HEK293 (cell line): ENCODE measurements at regions not wholly inside any gene's neighbourhood (a gene's known extent, or its start where the extent isn't known, plus 50 kb on each side); places are given as distances from the start of the nearest gene placed in this dataset.

Source experiments
- CTCF ChIA-PET: fragments of 350-600 bp; formaldehyde crosslinking; extraction: SDS; loops from one replicate; lab custom pipeline; 2021; ENCODE audit warnings: antibody characterized with exemption; lab: Yijun Ruan, JAX
- POLR2A ChIA-PET: fragments of 300-600 bp; formaldehyde crosslinking; extraction: SDS; loops from one replicate; lab custom pipeline; 2020; ENCODE audit warnings: antibody characterized with exemption, inconsistent platforms; lab: Yijun Ruan, JAX
- H3K27ac ChIP-seq: fragments of 200-500 bp; sonication (Bioruptor generic); 2 replicates; pipeline ENCODE4 v1.5.1; 2014; ENCODE audit warnings: low read depth, low read length, control low read depth, inconsistent platforms; ENCODE audit errors: extremely low read depth
- H3K36me3 ChIP-seq, 2 experiments: fragments of 200-500 bp in 1 of 2; sonication (Bioruptor generic) in 1 of 2; 1 replicate in 1 of 2; 2 replicates in 1 of 2; pipeline ENCODE4 v1.5.1; 2014 to 2017; ENCODE audit warnings: inconsistent platforms in 2 of 2, low read length in 2 of 2; ENCODE audit not compliant: control insufficient read depth in 2 of 2, insufficient read depth in 1 of 2
- H3K4me1 ChIP-seq: fragments of 200-500 bp; sonication (Bioruptor generic); 2 replicates; pipeline ENCODE4 v1.5.1; 2014; ENCODE audit warnings: mild to moderate bottlenecking, low read length, inconsistent platforms; ENCODE audit not compliant: control insufficient read depth, insufficient read depth
- H3K4me3 ChIP-seq: 2 replicates; pipeline ENCODE4 v1.5.1; 2011; ENCODE audit warnings: low read depth, mild to moderate bottlenecking, control low read depth, low read length, moderate library complexity
- H3K9me3 ChIP-seq: fragments of 200-500 bp; sonication (Bioruptor generic); 2 replicates; pipeline ENCODE4 v1.5.1; 2014; ENCODE audit warnings: low read depth, low read length, inconsistent platforms; ENCODE audit not compliant: control insufficient read depth, insufficient read depth
- GLIS2 ChIP-seq: fragments of 450-650 bp; formaldehyde crosslinking; IDR thresholded peaks from 2 replicates; pipeline ENCODE4 v1.5.1; 2016; ENCODE audit warnings: missing biosample characterization, missing genetic modification characterization
- HOXA7 ChIP-seq: sonication (generic); formaldehyde crosslinking; IDR thresholded peaks from 2 replicates; pipeline ENCODE4 v1.8.1; 2022; ENCODE audit warnings: missing genetic modification reagents, borderline replicate concordance
- MYNN ChIP-seq: fragments of 450-650 bp; formaldehyde crosslinking; IDR thresholded peaks from 2 replicates; pipeline ENCODE4 v1.5.1; 2016; ENCODE audit warnings: missing biosample characterization, missing genetic modification characterization, borderline replicate concordance
- REPIN1 ChIP-seq: fragments of 450-650 bp; formaldehyde crosslinking; IDR thresholded peaks from 2 replicates; pipeline ENCODE4 v1.5.1; 2017; ENCODE audit warnings: missing biosample characterization, missing genetic modification characterization, low read depth
- SP7 ChIP-seq: fragments of 450-650 bp; formaldehyde crosslinking; IDR thresholded peaks from 2 replicates; pipeline ENCODE4 v1.5.1; 2016; ENCODE audit warnings: missing biosample characterization, missing genetic modification characterization
- TCF7L2 ChIP-seq: IDR thresholded peaks from 2 replicates; pipeline ENCODE4 v1.6.1; 2011; ENCODE audit warnings: low read depth, mild to moderate bottlenecking, inconsistent platforms, low read length, moderate library complexity, borderline replicate concordance
- ZBTB17 ChIP-seq: fragments of 450-650 bp; formaldehyde crosslinking; IDR thresholded peaks from 2 replicates; pipeline ENCODE4 v1.5.1; 2016; ENCODE audit warnings: missing biosample characterization, missing genetic modification characterization
- ZNF16 ChIP-seq: fragments of 450-650 bp; formaldehyde crosslinking; IDR thresholded peaks from 2 replicates; pipeline ENCODE4 v1.5.1; 2016; ENCODE audit warnings: low read depth, missing biosample characterization, missing genetic modification characterization
- ZNF239 ChIP-seq: fragments of 450-650 bp; formaldehyde crosslinking; IDR thresholded peaks from 2 replicates; pipeline ENCODE4 v1.5.1; 2016; ENCODE audit warnings: missing biosample characterization, missing genetic modification characterization
- ZNF24 ChIP-seq: fragments of 450-650 bp; formaldehyde crosslinking; IDR thresholded peaks from 2 replicates; pipeline ENCODE4 v1.5.1; 2016; ENCODE audit warnings: missing biosample characterization, missing genetic modification characterization
- ZNF354C ChIP-seq: fragments of 450-650 bp; formaldehyde crosslinking; IDR thresholded peaks from 2 replicates; pipeline ENCODE4 v1.5.1; 2016; ENCODE audit warnings: missing biosample characterization, missing genetic modification characterization, low read depth, borderline replicate concordance
- ZNF37A ChIP-seq: fragments of 450-650 bp; IDR thresholded peaks from 2 replicates; pipeline ENCODE4 v1.5.1; 2018; ENCODE audit warnings: missing biosample characterization, missing genetic modification characterization
- ZNF433 ChIP-seq: fragments of 450-650 bp; formaldehyde crosslinking; IDR thresholded peaks from 2 replicates; pipeline ENCODE4 v1.5.1; 2016; ENCODE audit warnings: missing biosample characterization, missing genetic modification characterization, low read depth
- ZNF510 ChIP-seq: fragments of 450-650 bp; formaldehyde crosslinking; IDR thresholded peaks from 2 replicates; pipeline ENCODE4 v1.5.1; 2018; ENCODE audit warnings: mild to moderate bottlenecking, missing genetic modification characterization, missing biosample characterization; ENCODE audit not compliant: insufficient replicate concordance
- ZNF555 ChIP-seq: fragments of 450-650 bp; formaldehyde crosslinking; conservative IDR thresholded peaks from 2 replicates; pipeline ENCODE4 v1.5.1; 2017; ENCODE audit warnings: missing biosample characterization, mild to moderate bottlenecking, missing genetic modification characterization, inconsistent platforms
- ZNF621 ChIP-seq: fragments of 450-650 bp; formaldehyde crosslinking; IDR thresholded peaks from 2 replicates; pipeline ENCODE4 v1.5.1; 2017; ENCODE audit warnings: missing biosample characterization, missing genetic modification characterization
- ZNF626 ChIP-seq: fragments of 450-650 bp; sonication (Bioruptor Pico); formaldehyde crosslinking; IDR thresholded peaks from 2 replicates; pipeline ENCODE4 v1.5.1; 2018; ENCODE audit warnings: missing biosample characterization, missing genetic modification characterization, inconsistent platforms
- ZNF658 ChIP-seq: fragments of 450-650 bp; formaldehyde crosslinking; IDR thresholded peaks from 2 replicates; pipeline ENCODE4; 2016; ENCODE audit warnings: missing biosample characterization, missing genetic modification characterization
- ZNF785 ChIP-seq: fragments of 450-650 bp; formaldehyde crosslinking; IDR thresholded peaks from 2 replicates; pipeline ENCODE4 v1.5.1; 2016; ENCODE audit warnings: missing biosample characterization, missing genetic modification characterization
- ZNF792 ChIP-seq: fragments of 450-650 bp; formaldehyde crosslinking; IDR thresholded peaks from 2 replicates; pipeline ENCODE4 v1.5.1; 2016; ENCODE audit warnings: missing biosample characterization, missing genetic modification characterization
- ZSCAN30 ChIP-seq: fragments of 450-650 bp; IDR thresholded peaks from 2 replicates; pipeline ENCODE4 v1.5.1; 2018; ENCODE audit warnings: missing biosample characterization, mild to moderate bottlenecking, missing genetic modification characterization, moderate library complexity
- TF ChIP-seq, protein P1 (sequence below): fragments of 450-650 bp; formaldehyde crosslinking; IDR thresholded peaks from 2 replicates; pipeline ENCODE4; 2016; ENCODE audit warnings: missing biosample characterization, missing genetic modification characterization
- TF ChIP-seq, protein P2 (sequence below): fragments of 450-650 bp; formaldehyde crosslinking; IDR thresholded peaks from 2 replicates; pipeline ENCODE4 v1.5.1; 2016; ENCODE audit warnings: missing biosample characterization, missing genetic modification characterization
- TF ChIP-seq, protein P3 (sequence below): fragments of 450-650 bp; formaldehyde crosslinking; IDR thresholded peaks from 2 replicates; pipeline ENCODE4 v1.5.1; 2016; ENCODE audit warnings: missing biosample characterization, missing genetic modification characterization
- TF ChIP-seq, protein P4 (sequence below): fragments of 450-650 bp; formaldehyde crosslinking; IDR thresholded peaks from 2 replicates; pipeline ENCODE4 v1.5.1; 2017; ENCODE audit warnings: missing biosample characterization, missing genetic modification characterization
- TF ChIP-seq, protein P5 (sequence below): fragments of 450-650 bp; formaldehyde crosslinking; IDR thresholded peaks from 2 replicates; pipeline ENCODE4 v1.5.1; 2017; ENCODE audit warnings: missing biosample characterization, missing genetic modification characterization
- TF ChIP-seq, protein P6 (sequence below): sonication (generic); formaldehyde crosslinking; IDR thresholded peaks from 2 replicates; pipeline ENCODE4 v1.8.1; 2022; ENCODE audit warnings: mild to moderate bottlenecking, moderate library complexity, missing genetic modification reagents

DNA sequence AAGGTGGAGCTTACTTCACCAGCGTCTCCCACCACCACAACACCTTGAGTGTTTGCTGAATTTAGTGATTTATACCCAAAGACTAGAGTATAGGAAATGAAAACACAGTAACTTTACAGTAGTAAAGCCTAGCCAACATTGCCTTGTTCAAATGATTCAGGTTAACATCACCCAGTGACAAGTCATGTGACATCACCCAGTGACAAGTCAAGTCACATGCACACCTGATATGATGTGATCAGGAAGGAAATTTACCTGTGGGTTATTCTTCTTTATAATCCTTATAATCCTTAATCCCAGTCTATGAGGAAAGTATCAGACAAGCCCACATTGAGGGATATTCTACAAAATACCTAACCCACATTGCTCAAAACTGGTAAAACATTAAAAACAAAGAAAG is 545.6 kb upstream of the MEF2C start:
- CTCF ChIA-PET = no interaction called here
- Histone ChIP-seq H3K9me3 (no peaks in the 10 kb centered on the region), H3K4me3 (no peak overlapping the region), H3K36me3 (no peaks in the 10 kb centered on the region), H3K4me1 (no peaks in the 10 kb centered on the region), H3K27ac (no peak overlapping the region)
- TF ChIP-seq ZNF354C (no peak), ZNF626 (tag by site-specific recombination) (no peak), ZSCAN30 (tag by site-specific recombination) (no peak), ZBTB17 (tag by site-specific recombination) (no peak), REPIN1 (tag by site-specific recombination) (no peak), GLIS2 (tag by site-specific recombination) (no peak), ZNF621 (tag by site-specific recombination) (no peak), ZNF239 (tag by site-specific recombination) (no peak), ZNF510 (tag by site-specific recombination) (no peak), ZNF24 (tag by site-specific recombination) (no peak), TCF7L2 (no peak), HOXA7 (no peak)
- TF ChIP-seq, protein P1, sequence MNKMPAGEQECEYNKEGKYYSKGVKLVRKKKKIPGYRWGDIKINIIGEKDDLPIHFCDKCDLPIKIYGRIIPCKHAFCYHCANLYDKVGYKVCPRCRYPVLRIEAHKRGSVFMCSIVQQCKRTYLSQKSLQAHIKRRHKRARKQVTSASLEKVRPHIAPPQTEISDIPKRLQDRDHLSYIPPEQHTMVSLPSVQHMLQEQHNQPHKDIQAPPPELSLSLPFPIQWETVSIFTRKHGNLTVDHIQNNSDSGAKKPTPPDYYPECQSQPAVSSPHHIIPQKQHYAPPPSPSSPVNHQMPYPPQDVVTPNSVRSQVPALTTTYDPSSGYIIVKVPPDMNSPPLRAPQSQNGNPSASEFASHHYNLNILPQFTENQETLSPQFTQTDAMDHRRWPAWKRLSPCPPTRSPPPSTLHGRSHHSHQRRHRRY (tag by site-specific recombination) = no peak
- TF ChIP-seq, protein P2, sequence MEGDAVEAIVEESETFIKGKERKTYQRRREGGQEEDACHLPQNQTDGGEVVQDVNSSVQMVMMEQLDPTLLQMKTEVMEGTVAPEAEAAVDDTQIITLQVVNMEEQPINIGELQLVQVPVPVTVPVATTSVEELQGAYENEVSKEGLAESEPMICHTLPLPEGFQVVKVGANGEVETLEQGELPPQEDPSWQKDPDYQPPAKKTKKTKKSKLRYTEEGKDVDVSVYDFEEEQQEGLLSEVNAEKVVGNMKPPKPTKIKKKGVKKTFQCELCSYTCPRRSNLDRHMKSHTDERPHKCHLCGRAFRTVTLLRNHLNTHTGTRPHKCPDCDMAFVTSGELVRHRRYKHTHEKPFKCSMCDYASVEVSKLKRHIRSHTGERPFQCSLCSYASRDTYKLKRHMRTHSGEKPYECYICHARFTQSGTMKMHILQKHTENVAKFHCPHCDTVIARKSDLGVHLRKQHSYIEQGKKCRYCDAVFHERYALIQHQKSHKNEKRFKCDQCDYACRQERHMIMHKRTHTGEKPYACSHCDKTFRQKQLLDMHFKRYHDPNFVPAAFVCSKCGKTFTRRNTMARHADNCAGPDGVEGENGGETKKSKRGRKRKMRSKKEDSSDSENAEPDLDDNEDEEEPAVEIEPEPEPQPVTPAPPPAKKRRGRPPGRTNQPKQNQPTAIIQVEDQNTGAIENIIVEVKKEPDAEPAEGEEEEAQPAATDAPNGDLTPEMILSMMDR = no peak
- TF ChIP-seq, protein P3, sequence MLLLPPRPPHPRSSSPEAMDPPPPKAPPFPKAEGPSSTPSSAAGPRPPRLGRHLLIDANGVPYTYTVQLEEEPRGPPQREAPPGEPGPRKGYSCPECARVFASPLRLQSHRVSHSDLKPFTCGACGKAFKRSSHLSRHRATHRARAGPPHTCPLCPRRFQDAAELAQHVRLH (tag by site-specific recombination) = no peak
- POLR2A ChIA-PET = no interaction called here

DNA sequence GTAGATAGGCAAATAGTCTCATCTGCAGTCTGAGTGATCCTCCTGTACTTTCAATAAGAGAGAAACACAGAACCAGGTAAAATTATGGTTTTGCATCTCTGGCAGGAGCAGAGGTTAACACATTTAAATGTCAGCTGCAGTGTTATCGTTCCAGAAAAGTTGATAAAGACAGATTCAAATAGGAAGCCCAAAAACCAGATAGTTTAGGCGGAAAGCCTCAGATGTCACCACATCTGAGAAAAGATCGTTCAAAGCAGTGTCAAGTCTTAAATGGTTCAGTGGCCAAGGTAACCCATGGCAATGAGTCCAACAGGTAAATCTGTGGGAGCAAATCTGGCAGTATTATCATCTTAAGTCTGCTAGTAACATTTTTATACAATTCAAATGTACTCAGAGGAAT is 542.1 kb upstream of the MEF2C start:
- POLR2A ChIA-PET = no interaction called here
- CTCF ChIA-PET = no interaction called here
- Histone ChIP-seq H3K36me3 (no peaks in the 10 kb centered on the region), H3K9me3 (no peaks in the 10 kb centered on the region), H3K4me1 (no peaks in the 10 kb centered on the region), H3K4me3 (no peak overlapping the region), H3K27ac (no peak overlapping the region)
- TF ChIP-seq MYNN (tag by site-specific recombination) = no peak
- no peak for TF ChIP-seq ZNF16 (tag by site-specific recombination)
- TF ChIP-seq ZNF433 (tag by site-specific recombination) = no peak
- TF ChIP-seq SP7 (tag by site-specific recombination) = no peak
- TF ChIP-seq, protein P4, sequence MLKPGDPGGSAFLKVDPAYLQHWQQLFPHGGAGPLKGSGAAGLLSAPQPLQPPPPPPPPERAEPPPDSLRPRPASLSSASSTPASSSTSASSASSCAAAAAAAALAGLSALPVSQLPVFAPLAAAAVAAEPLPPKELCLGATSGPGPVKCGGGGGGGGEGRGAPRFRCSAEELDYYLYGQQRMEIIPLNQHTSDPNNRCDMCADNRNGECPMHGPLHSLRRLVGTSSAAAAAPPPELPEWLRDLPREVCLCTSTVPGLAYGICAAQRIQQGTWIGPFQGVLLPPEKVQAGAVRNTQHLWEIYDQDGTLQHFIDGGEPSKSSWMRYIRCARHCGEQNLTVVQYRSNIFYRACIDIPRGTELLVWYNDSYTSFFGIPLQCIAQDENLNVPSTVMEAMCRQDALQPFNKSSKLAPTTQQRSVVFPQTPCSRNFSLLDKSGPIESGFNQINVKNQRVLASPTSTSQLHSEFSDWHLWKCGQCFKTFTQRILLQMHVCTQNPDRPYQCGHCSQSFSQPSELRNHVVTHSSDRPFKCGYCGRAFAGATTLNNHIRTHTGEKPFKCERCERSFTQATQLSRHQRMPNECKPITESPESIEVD (tag by site-specific recombination) = no peak
- TF ChIP-seq, protein P1 (tag by site-specific recombination) = no peak
- TF ChIP-seq ZNF792 = no peak
- TF ChIP-seq ZNF658 (tag by site-specific recombination) = no peak
- TF ChIP-seq ZNF37A (tag by site-specific recombination) = no peak
- TF ChIP-seq ZNF555 (tag by site-specific recombination) = no peak
- TF ChIP-seq, protein P5, sequence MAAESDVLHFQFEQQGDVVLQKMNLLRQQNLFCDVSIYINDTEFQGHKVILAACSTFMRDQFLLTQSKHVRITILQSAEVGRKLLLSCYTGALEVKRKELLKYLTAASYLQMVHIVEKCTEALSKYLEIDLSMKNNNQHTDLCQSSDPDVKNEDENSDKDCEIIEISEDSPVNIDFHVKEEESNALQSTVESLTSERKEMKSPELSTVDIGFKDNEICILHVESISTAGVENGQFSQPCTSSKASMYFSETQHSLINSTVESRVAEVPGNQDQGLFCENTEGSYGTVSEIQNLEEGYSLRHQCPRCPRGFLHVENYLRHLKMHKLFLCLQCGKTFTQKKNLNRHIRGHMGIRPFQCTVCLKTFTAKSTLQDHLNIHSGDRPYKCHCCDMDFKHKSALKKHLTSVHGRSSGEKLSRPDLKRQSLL (tag by site-specific recombination) = no peak
- TF ChIP-seq, protein P6, sequence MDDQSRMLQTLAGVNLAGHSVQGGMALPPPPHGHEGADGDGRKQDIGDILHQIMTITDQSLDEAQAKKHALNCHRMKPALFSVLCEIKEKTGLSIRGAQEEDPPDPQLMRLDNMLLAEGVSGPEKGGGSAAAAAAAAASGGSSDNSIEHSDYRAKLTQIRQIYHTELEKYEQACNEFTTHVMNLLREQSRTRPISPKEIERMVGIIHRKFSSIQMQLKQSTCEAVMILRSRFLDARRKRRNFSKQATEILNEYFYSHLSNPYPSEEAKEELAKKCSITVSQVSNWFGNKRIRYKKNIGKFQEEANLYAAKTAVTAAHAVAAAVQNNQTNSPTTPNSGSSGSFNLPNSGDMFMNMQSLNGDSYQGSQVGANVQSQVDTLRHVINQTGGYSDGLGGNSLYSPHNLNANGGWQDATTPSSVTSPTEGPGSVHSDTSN (CRISPR knock-in tag) = no peak
- TF ChIP-seq ZNF354C = no peak
- no peak for TF ChIP-seq ZNF785 (tag by site-specific recombination)
